Ovary (tissue), 3 donors: ENCODE measurements at regions not wholly inside any gene's neighbourhood (a gene's known extent, or its start where the extent isn't known, plus 50 kb on each side); places are given as distances from the start of the nearest gene placed in this dataset.

Experiments used
- POLR2A ChIP-seq: fragments of 450-650 bp; IDR thresholded peaks from one replicate; pipeline ENCODE4 v1.6.1; 2017; ENCODE audit warnings: antibody characterized with exemption, mild to moderate bottlenecking, moderate library complexity
- TF ChIP-seq, protein P1 (sequence below), 3 donors: fragments of 450-650 bp in 2 of 3; fragments of 200-600 bp in 1 of 3; IDR thresholded peaks; one replicate each; pipeline versions ENCODE4 v1.5.1 to v1.8.0; 2016 to 2022; ENCODE audit warnings: antibody characterized with exemption in 3 of 3, mild to moderate bottlenecking in 1 of 3
- donor health status: DM: no; HTN: no; CAD: no.

DNA sequence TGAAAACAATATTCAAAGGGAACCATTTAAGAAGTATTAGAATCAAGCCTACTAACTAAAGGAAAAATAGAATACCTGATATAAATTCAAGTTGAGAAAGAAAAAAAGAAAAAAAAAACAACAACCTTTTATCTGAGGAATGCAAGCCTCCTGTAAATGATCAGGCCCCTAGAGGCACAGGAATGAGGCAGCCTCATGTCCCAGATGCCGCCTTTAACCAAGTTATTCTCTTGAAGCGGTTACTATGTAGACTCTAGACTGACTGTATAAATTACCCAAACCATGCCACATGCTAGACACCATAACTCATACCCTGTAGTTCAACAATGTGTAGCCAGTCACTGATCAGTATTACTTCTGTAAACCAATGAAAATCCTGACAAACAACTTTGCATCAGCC is 929.6 kb downstream of the TAF11L14 start:
- TF ChIP-seq POLR2A, result no peak
- TF ChIP-seq, protein P1, sequence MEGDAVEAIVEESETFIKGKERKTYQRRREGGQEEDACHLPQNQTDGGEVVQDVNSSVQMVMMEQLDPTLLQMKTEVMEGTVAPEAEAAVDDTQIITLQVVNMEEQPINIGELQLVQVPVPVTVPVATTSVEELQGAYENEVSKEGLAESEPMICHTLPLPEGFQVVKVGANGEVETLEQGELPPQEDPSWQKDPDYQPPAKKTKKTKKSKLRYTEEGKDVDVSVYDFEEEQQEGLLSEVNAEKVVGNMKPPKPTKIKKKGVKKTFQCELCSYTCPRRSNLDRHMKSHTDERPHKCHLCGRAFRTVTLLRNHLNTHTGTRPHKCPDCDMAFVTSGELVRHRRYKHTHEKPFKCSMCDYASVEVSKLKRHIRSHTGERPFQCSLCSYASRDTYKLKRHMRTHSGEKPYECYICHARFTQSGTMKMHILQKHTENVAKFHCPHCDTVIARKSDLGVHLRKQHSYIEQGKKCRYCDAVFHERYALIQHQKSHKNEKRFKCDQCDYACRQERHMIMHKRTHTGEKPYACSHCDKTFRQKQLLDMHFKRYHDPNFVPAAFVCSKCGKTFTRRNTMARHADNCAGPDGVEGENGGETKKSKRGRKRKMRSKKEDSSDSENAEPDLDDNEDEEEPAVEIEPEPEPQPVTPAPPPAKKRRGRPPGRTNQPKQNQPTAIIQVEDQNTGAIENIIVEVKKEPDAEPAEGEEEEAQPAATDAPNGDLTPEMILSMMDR (IDR thresholded peaks at IDR 0.05), result no peak
